ENCODE measurements at regions not wholly inside any gene's neighbourhood (a gene's known extent, or its start where the extent isn't known, plus 50 kb on each side); places are given as distances from the start of the nearest gene placed in this dataset.

DNA sequence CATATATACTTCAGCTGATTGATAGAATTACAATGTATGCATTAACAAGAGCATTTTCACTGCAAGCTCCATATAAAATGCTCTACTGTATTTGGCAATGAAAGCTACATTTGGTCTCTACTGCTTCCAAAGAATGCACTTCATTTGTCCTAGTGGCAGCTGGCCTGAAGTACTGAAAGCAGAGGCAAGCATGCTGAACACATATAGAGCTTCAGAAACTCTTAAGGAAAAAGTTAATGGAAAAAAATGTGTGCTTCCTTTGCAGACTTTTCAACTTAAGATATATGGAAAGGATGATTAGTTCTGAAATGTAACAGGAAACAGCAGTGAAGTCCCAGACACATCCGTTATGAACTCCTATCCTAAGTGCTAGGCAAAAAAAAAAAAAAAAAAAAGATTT is 537.1 kb upstream of the POM121L12 start:
- no peak for TF ChIP-seq CTCF (IDR thresholded peaks at IDR 0.05)
- H3K4me1 Mint-ChIP-seq (ENCODE audit: low read depth) = no peaks in the 10 kb centered on the region
- no peaks in the 10 kb centered on the region for H3K27me3 Mint-ChIP-seq (ENCODE audit: low read depth)
- no peak for DNase-seq (ENCODE audit: low spot score)
- H3K9me3 Mint-ChIP-seq (ENCODE audit: low read depth) = no peaks in the 10 kb centered on the region
- H3K27ac Mint-ChIP-seq (ENCODE audit: unreplicated experiment) = no peak overlapping the region
- no peaks in the 10 kb centered on the region for H3K36me3 Mint-ChIP-seq (ENCODE audit: low read depth)
- no peak overlapping the region for H3K4me3 Mint-ChIP-seq (ENCODE audit: unreplicated experiment)

- Mint-ChIP-seq H3K36me3 (ENCODE audit: low read depth) (no peaks in the 10 kb centered on the region), H3K9me3 (ENCODE audit: low read depth) (no peaks in the 10 kb centered on the region), H3K27me3 (ENCODE audit: low read depth) (no peaks in the 10 kb centered on the region), H3K4me1 (ENCODE audit: low read depth) (no peaks in the 10 kb centered on the region), H3K4me3 (ENCODE audit: unreplicated experiment) (no peak overlapping the region), H3K27ac (ENCODE audit: unreplicated experiment) (no peak overlapping the region)
- no peak for DNase-seq (ENCODE audit: low spot score)
- no peak for TF ChIP-seq CTCF (IDR thresholded peaks at IDR 0.05)
Observed at GRCh38 chr7:52486267-52486666, 549.2 kb upstream of the POM121L12 start.

DNA sequence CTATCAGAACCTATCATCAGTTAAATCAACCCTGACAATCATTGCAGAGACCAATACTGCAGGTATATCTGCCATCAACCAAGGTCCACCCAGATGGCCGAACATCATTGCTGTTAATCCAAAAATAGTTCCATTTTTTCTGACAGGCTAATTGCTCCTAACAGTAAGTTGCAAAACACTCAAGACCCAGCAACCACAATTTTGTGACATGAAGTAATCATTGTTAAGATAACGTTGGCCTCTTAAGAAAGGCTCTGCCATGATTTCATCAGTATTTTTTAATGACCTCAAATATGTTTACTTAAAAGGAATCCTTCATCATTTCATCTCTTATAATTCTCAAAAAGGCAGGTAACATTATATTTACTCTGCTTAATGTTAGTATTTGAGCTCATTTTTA is 553.4 kb upstream of the POM121L12 start:
- Mint-ChIP-seq H3K36me3 (ENCODE audit: low read depth) (no peaks in the 10 kb centered on the region), H3K4me3 (ENCODE audit: unreplicated experiment) (no peak overlapping the region), H3K9me3 (ENCODE audit: low read depth) (no peaks in the 10 kb centered on the region), H3K27ac (ENCODE audit: unreplicated experiment) (no peak overlapping the region), H3K27me3 (ENCODE audit: low read depth) (no peaks in the 10 kb centered on the region), H3K4me1 (ENCODE audit: low read depth) (no peaks in the 10 kb centered on the region)
- DNase-seq (ENCODE audit: low spot score) = no peak
- no peak for TF ChIP-seq CTCF (IDR thresholded peaks at IDR 0.05)

DNA sequence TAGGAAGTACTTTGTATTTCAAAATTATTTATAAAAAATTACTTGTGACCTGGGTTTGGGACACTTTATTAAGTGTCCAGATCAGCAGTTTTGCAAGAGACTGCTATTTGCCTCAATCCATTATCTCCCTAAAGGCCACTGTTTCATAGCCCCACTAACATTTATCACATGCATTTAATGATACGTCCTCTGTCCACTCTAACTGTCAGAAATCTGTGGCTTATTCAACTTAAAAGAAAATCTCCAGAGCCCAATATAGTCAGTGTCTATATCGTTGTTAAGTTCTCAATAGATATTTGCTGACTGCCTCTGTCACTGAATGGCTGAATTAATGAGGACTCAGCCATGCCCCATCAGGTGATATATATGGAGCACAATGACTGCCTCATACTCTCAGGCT is 553.9 kb upstream of the POM121L12 start:
- Mint-ChIP-seq H3K4me1 (ENCODE audit: low read depth) (no peaks in the 10 kb centered on the region), H3K27me3 (ENCODE audit: low read depth) (no peaks in the 10 kb centered on the region), H3K9me3 (ENCODE audit: low read depth) (no peaks in the 10 kb centered on the region), H3K36me3 (ENCODE audit: low read depth) (no peaks in the 10 kb centered on the region), H3K27ac (ENCODE audit: unreplicated experiment) (no peak overlapping the region), H3K4me3 (ENCODE audit: unreplicated experiment) (no peak overlapping the region)
- TF ChIP-seq CTCF (IDR thresholded peaks at IDR 0.05) = no peak
- no peak for DNase-seq (ENCODE audit: low spot score)

DNA sequence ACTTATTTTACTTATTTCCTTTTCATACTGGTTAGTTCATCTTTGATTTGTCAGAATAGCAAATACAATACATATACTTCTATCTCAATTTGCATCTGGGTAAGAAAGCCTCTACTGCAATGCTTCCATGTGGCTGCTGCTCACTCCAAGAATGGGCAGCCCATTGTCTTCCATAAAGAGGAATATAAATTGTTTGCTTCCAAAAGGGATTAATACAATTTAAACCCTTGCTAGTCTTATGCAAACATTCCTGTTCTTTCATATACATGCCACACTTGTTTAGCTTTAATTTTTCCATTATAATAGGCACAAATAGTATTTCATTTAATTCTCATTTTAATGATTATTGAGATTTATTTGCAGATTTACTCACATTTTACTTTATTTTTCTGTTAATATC is 555.4 kb upstream of the POM121L12 start:
- no peaks in the 10 kb centered on the region for H3K4me1 Mint-ChIP-seq (ENCODE audit: low read depth)
- DNase-seq (ENCODE audit: low spot score) = no peak
- no peak for TF ChIP-seq CTCF (IDR thresholded peaks at IDR 0.05)
- H3K4me3 Mint-ChIP-seq (ENCODE audit: unreplicated experiment) = no peak overlapping the region
- H3K9me3 Mint-ChIP-seq (ENCODE audit: low read depth) = no peaks in the 10 kb centered on the region
- no peak overlapping the region for H3K27ac Mint-ChIP-seq (ENCODE audit: unreplicated experiment)
- no peaks in the 10 kb centered on the region for H3K27me3 Mint-ChIP-seq (ENCODE audit: low read depth)
- H3K36me3 Mint-ChIP-seq (ENCODE audit: low read depth) = no peaks in the 10 kb centered on the region

Data from chondrocyte (in vitro differentiated cells).